GM21529 (cell line): ENCODE measurements at regions not wholly inside any gene's neighbourhood (a gene's known extent, or its start where the extent isn't known, plus 50 kb on each side); places are given as distances from the start of the nearest gene placed in this dataset.

ENCODE experiments used
- ATAC-seq: cut with Tn5 transposase; IDR thresholded peaks from one replicate; pipeline ENCODE4 v1.9.1; 2021; ENCODE audit not compliant: unreplicated experiment

- ATAC-seq = no peak
Observed at GRCh38 chr22:49425356-49425755, 402.3 kb downstream of the BRD1 start.

GRCh38 chr22:49424893-49425270, 402.8 kb downstream of the BRD1 start:
- ATAC-seq = no peak

- no peak for ATAC-seq
Observed at GRCh38 chr22:49423125-49423650, 404.5 kb downstream of the BRD1 start.

GRCh38 chr22:49422701-49423100, 405.0 kb downstream of the BRD1 start:
- no peak for ATAC-seq

- no peak for ATAC-seq
Observed at GRCh38 chr22:49420651-49421050, 407.0 kb downstream of the BRD1 start.

GRCh38 chr22:49419661-49420060, 408.0 kb downstream of the BRD1 start:
- ATAC-seq = no peak

- no peak for ATAC-seq
Observed at GRCh38 chr22:49418943-49419342, 408.7 kb downstream of the BRD1 start.

GRCh38 chr22:49418341-49418894, 409.3 kb downstream of the BRD1 start:
- ATAC-seq = no peak

GRCh38 chr22:49417833-49418232, 409.8 kb downstream of the BRD1 start:
- ATAC-seq = no peak

- no peak for ATAC-seq
Observed at GRCh38 chr22:49417326-49417725, 410.3 kb downstream of the BRD1 start.

- no peak for ATAC-seq
Observed at GRCh38 chr22:49415151-49415951, 412.3 kb downstream of the BRD1 start.

- ATAC-seq = no peak
Observed at GRCh38 chr22:49413551-49413950, 414.1 kb downstream of the BRD1 start.

- no peak for ATAC-seq
Observed at GRCh38 chr22:49413146-49413545, 414.5 kb downstream of the BRD1 start.

- ATAC-seq = no peak
Observed at GRCh38 chr22:49412236-49412635, 415.4 kb downstream of the BRD1 start.

- ATAC-seq = no peak
Observed at GRCh38 chr22:49411236-49411635, 416.4 kb downstream of the BRD1 start.

- ATAC-seq = no peak
Observed at GRCh38 chr22:49408102-49408836, 419.4 kb downstream of the BRD1 start.

- no peak for ATAC-seq
Observed at GRCh38 chr22:49406879-49407587, 420.6 kb downstream of the BRD1 start.

GRCh38 chr22:49406047-49406650, 421.5 kb downstream of the BRD1 start:
- ATAC-seq = no peak

GRCh38 chr22:49405590-49405989, 422.1 kb downstream of the BRD1 start:
- no peak for ATAC-seq

- ATAC-seq = no peak
Observed at GRCh38 chr22:49404576-49405241, 423.0 kb downstream of the BRD1 start.
